ENCODE measurements at regions not wholly inside any gene's neighbourhood (a gene's known extent, or its start where the extent isn't known, plus 50 kb on each side); places are given as distances from the start of the nearest gene placed in this dataset.

- no peak for TF ChIP-seq POLR2A (IDR thresholded peaks at IDR 0.05)
- TF ChIP-seq CTCF (IDR thresholded peaks at IDR 0.05): no peak
Measured at GRCh38 chr7:68038621-68039314, 1042.1 kb downstream of the TYW1 start.
